IPS-15b (cell line): ENCODE measurements at regions not wholly inside any gene's neighbourhood (a gene's known extent, or its start where the extent isn't known, plus 50 kb on each side); places are given as distances from the start of the nearest gene placed in this dataset.
A peak's percentile ranks its signal among the peaks of the same experiment; 100 is the strongest.

Source experiments
- H3K27me3 ChIP-seq: one replicate; pipeline ENCODE4 v1.6.1; 2013; ENCODE audit warnings: low read length; ENCODE audit not compliant: control insufficient read depth, insufficient read depth
- H3K36me3 ChIP-seq: one replicate; pipeline ENCODE4 v1.6.1; 2013; ENCODE audit warnings: low read length; ENCODE audit not compliant: control insufficient read depth, insufficient read depth
- H3K4me1 ChIP-seq: one replicate; pipeline ENCODE4 v1.6.1; 2013; ENCODE audit warnings: mild to moderate bottlenecking, low read length; ENCODE audit not compliant: control insufficient read depth, insufficient read depth
- H3K4me3 ChIP-seq: one replicate; pipeline ENCODE4 v1.5.1; 2013; ENCODE audit warnings: low read depth, low read length
- H3K9ac ChIP-seq: one replicate; pipeline ENCODE4 v1.6.1; 2013; ENCODE audit warnings: low read depth, mild to moderate bottlenecking, low read length
- H3K9me3 ChIP-seq: one replicate; pipeline ENCODE4 v1.6.1; 2013; ENCODE audit warnings: mild to moderate bottlenecking, low read length; ENCODE audit not compliant: control insufficient read depth, insufficient read depth

DNA sequence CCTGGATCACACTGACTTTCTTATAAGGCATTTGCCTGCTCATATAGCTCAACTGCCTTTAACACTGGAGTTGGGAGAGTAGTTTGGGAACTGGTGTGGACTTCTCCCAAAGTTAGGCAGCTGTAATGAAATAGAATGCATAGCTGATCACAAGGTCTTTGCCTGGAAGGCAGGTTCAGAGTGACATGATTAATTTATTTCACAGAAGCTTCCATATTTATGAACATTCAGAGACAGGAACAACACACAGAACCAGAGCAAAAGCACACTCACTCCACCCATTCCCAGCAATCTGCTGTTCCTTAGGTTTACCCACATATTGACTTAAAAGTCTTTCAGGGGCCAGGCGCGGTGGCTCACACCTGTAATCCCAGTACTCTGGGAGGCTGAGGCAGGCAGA, 234.2 kb downstream of the REEP3 start:
- H3K36me3 ChIP-seq, result no peaks in the 10 kb centered on the region
- H3K4me1 ChIP-seq, result no peaks in the 10 kb centered on the region
- H3K9me3 ChIP-seq, result no peaks in the 10 kb centered on the region
- no peak overlapping the region for H3K4me3 ChIP-seq
- no peaks in the 10 kb centered on the region for H3K27me3 ChIP-seq
- no peak overlapping the region for H3K9ac ChIP-seq

- no peak overlapping the region for H3K9ac ChIP-seq
- no peak overlapping the region for H3K4me3 ChIP-seq
- H3K27me3 ChIP-seq, result no peaks in the 10 kb centered on the region
- no peaks in the 10 kb centered on the region for H3K9me3 ChIP-seq
- H3K4me1 ChIP-seq, result no peaks in the 10 kb centered on the region
- H3K36me3 ChIP-seq, result no peaks in the 10 kb centered on the region
Measured at GRCh38 chr10:63757067-63757466, 235.9 kb downstream of the REEP3 start.

GRCh38 chr10:63758080-63758479, 236.9 kb downstream of the REEP3 start:
- H3K36me3 ChIP-seq, result no peaks in the 10 kb centered on the region
- H3K4me1 ChIP-seq, result no peaks in the 10 kb centered on the region
- no peaks in the 10 kb centered on the region for H3K9me3 ChIP-seq
- H3K9ac ChIP-seq, result no peak overlapping the region
- H3K27me3 ChIP-seq, result no peaks in the 10 kb centered on the region
- H3K4me3 ChIP-seq, result no peak overlapping the region

- Histone ChIP-seq H3K4me3 (no peak overlapping the region), H3K27me3 (no peaks in the 10 kb centered on the region), H3K4me1 (no peaks in the 10 kb centered on the region), H3K9ac (no peak overlapping the region), H3K9me3 (no peaks in the 10 kb centered on the region), H3K36me3 (no peaks in the 10 kb centered on the region)
Measured at GRCh38 chr10:63759335-63759734, 238.1 kb downstream of the REEP3 start.

DNA sequence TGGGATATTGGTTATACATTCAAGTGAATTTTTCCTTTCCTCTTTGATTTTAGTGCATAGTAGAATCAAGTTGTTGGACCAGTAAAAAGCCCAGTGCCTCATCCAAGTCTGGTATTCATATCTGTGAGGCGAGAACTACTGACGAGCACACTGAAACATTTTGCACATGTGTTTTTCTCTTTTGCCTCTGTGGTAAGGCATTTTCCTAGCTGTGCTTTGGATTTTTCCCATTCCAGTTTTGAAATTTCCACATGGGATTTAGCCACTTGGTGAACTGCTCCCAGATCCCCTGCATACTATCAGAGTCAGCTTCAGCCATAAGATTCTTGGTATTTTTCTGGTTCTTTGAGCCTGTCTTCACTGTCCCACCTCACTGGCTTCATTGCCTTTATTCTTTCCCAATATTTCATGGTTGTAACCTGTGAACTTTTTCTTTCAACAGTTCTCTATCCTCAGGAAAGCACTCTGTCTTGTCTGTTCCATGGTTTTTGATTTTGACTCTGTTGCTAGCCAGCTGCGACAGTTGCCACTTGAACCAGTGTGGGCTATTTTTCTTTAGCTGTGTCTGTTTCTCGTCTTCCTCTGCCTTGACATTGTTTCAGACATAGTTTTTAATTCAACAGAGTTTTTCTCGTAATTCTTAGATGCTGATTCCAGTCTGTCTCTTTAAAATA, 239.0 kb downstream of the REEP3 start:
- no peaks in the 10 kb centered on the region for H3K4me1 ChIP-seq
- H3K9ac ChIP-seq, result no peak overlapping the region
- H3K9me3 ChIP-seq, result no peaks in the 10 kb centered on the region
- no peaks in the 10 kb centered on the region for H3K36me3 ChIP-seq
- H3K4me3 ChIP-seq, result no peak overlapping the region
- H3K27me3 ChIP-seq, result no peaks in the 10 kb centered on the region

GRCh38 chr10:63760708-63761047, 239.5 kb downstream of the REEP3 start:
- no peaks in the 10 kb centered on the region for H3K36me3 ChIP-seq
- no peak overlapping the region for H3K9ac ChIP-seq

GRCh38 chr10:63761243-63761642, 240.0 kb downstream of the REEP3 start:
- Histone ChIP-seq H3K9me3 (no peaks in the 10 kb centered on the region), H3K27me3 (no peaks in the 10 kb centered on the region), H3K4me1 (no peaks in the 10 kb centered on the region), H3K4me3 (no peak overlapping the region), H3K36me3 (no peaks in the 10 kb centered on the region), H3K9ac (no peak overlapping the region)

More at GRCh38 chr10:63760708-63761047, 239.5 kb downstream of the REEP3 start:
- no peak overlapping the region for H3K4me3 ChIP-seq
- no peaks in the 10 kb centered on the region for H3K4me1 ChIP-seq
- no peaks in the 10 kb centered on the region for H3K27me3 ChIP-seq
- H3K9me3 ChIP-seq, result no peaks in the 10 kb centered on the region

- Histone ChIP-seq H3K9me3 (no peaks in the 10 kb centered on the region), H3K4me3 (no peak overlapping the region), H3K4me1 (no peaks in the 10 kb centered on the region), H3K36me3 (no peaks in the 10 kb centered on the region), H3K27me3 (no peaks in the 10 kb centered on the region), H3K9ac (no peak overlapping the region)
Measured at GRCh38 chr10:63763744-63764143, 242.5 kb downstream of the REEP3 start.

DNA sequence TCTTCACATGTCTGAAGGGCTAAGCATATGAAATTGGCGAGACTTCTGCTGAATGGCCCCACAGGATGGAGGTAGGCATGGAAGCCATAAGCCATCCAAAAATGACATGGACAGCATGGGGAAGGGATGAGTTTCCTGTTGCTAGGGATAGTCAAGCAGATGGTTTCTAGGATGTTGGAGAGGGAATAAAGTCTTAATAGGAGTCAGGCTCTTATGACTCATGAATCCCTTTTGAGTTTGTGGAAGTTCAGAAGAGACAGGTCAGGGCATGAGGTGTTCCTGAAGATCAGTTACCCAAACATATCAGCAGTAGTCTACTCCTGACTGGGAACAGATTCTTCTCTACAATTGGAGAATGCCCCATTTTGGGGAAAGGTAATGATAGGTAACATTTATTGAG, 243.9 kb downstream of the REEP3 start:
- Histone ChIP-seq H3K36me3 (no peaks in the 10 kb centered on the region), H3K9ac (no peak overlapping the region), H3K27me3 (no peaks in the 10 kb centered on the region), H3K4me1 (no peaks in the 10 kb centered on the region), H3K4me3 (no peak overlapping the region), H3K9me3 (no peaks in the 10 kb centered on the region)

DNA sequence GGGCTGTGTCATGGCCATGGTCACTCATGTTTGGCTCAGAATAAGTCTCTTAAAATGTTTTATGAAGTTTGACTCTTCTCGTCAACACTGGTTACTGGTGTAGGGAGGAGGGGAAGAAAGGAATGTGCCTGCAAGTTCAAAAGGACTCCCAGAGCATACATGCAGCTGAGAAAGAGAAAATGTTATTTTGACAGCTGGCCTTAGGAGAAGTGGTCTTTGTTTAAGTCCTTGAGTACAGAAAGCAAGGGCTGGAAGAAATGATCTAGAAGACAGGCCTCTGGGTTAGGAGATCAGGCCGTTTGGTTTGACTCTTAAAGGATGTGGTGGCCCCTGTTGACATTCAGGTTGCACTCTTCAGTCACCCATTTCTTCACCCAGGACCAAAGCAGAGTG, 245.5 kb downstream of the REEP3 start:
- H3K4me1 ChIP-seq, result no peaks in the 10 kb centered on the region
- H3K36me3 ChIP-seq, result no peaks in the 10 kb centered on the region
- no peak overlapping the region for H3K4me3 ChIP-seq
- no peak overlapping the region for H3K9ac ChIP-seq
- H3K9me3 ChIP-seq, result no peaks in the 10 kb centered on the region
- no peaks in the 10 kb centered on the region for H3K27me3 ChIP-seq

GRCh38 chr10:63767138-63767801, 246.1 kb downstream of the REEP3 start:
- H3K4me1 ChIP-seq, result no peaks in the 10 kb centered on the region
- no peaks in the 10 kb centered on the region for H3K27me3 ChIP-seq

GRCh38 chr10:63769367-63769766, 248.2 kb downstream of the REEP3 start:
- H3K9me3 ChIP-seq, result no peaks in the 10 kb centered on the region
- no peak overlapping the region for H3K4me3 ChIP-seq
- no peaks in the 10 kb centered on the region for H3K4me1 ChIP-seq
- H3K9ac ChIP-seq, result peak overlapping the region; percentile 3
- no peaks in the 10 kb centered on the region for H3K27me3 ChIP-seq
- no peaks in the 10 kb centered on the region for H3K36me3 ChIP-seq

More at GRCh38 chr10:63767138-63767801, 246.1 kb downstream of the REEP3 start:
- Histone ChIP-seq H3K9ac (no peak overlapping the region), H3K9me3 (no peaks in the 10 kb centered on the region), H3K4me3 (no peak overlapping the region), H3K36me3 (no peaks in the 10 kb centered on the region)
